ENCODE measurements at regions not wholly inside any gene's neighbourhood (a gene's known extent, or its start where the extent isn't known, plus 50 kb on each side); places are given as distances from the start of the nearest gene placed in this dataset.

DNA sequence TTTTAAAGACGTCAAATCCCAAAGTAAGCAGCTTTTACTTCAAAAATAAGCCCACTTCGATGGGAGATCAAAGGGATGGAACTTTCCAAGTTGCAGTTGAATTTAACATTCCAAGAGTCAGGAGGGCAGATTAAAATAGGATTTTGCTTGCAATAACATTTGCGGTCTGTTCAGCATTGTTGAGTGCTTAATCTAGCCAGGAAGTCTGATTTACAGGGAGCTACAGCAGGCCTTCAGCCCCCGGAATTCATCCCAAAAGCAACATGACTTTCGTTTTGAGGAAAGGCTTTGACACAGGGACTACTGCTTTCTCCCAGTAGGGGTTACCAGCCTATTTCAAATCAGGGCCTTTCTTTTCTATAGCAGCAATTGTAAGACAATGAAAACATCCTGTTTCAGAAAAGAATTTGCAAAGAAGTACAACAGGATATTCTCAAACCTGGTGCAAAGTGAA, 279.6 kb upstream of the PITRM1 start:
- no peak for DNase-seq

DNA sequence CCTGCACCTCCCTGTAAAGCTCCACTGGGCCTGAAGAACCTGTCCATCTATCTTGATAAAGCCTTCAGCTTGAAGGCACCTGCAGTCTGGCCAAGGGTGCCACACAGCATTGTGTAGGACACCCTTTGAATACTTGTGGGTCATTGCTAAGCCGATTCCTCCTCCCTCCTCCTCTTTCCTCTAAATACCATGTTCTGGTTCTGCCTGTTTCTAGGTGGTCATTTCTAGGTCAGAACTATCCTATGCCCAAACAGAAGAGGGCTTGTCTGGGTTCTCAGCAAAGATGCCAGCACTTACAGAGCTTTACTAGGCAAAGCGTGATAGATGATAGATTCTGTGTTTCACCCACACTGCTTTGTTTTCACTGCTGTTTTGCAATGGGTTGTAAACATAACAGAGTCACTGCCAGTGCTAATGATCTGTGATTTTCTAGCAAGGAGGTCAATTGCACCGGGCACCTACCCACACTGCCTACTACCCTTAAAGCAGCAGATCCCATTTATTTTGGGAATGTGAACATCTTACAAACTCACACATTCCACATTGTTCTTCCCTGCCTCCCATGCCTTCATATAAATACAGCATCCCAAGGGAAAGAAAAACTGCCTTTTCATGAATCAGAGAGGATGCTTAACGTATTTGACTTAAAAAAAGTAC, 279.1 kb upstream of the PITRM1 start:
- no peak for DNase-seq

DNA sequence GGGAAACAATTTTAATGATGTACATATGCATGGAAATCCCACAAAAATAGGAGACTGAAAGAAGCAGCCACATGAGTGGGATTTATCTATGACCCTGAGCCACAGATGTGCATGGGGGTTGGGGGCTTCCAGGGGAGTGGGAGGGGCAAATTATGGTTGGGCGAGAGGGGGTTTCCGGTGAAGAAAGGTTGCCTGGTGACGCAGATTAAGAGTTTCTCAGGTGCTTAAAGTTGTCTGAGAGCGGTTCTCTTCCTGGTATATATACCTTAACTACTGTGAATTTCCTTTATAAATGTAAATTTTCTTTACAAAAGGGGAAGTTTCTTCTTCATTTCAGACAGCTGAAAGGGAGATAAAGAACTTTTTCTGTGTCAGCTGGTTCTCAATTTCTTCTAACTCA, 273.6 kb upstream of the PITRM1 start:
- DNase-seq = no peak

DNA sequence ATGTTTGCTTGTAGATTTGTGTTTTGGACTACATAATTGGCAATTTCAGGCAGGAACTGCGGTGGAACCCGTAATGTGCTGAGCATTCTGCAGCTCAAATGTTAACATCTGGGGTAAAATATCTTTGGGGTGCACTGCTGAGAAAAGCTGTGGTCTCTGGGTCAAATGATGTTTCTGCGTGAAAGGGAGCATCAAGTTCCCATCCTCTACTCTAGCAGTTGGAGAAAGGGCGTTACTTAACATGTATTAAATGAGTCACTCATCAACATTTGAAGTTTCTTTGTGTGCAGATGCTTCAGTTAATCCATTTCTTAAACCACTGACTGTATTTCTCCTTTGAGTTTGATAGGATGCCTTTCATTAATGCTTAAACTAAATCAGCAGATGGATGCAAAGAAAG, 273.1 kb upstream of the PITRM1 start:
- no peak for DNase-seq

DNA sequence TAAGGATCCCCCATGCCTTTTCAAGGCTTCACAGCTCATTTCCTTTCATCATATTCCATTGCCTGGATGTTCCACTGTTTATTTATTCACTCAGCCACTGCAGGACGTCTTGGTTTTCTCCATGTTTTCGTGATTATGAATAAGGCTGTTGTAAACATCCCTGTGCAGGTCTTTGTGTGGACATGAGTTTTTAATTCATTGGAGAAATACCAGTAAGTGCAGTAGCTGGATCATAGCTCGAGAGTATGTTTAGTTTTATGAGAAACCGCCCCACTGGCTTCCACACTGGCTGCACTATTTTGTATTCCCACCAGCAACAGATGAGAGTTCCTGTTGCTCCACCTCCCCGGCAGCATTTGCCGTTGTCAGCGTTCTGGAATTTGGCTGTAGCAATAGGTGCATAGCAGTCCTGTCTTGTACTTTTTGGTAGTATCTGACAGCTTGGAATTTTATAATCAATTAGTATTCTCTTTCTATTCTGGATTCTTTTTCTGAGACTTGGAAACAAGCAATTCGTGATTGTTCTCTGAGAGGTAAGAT, 269.9 kb upstream of the PITRM1 start:
- no peak for DNase-seq

DNA sequence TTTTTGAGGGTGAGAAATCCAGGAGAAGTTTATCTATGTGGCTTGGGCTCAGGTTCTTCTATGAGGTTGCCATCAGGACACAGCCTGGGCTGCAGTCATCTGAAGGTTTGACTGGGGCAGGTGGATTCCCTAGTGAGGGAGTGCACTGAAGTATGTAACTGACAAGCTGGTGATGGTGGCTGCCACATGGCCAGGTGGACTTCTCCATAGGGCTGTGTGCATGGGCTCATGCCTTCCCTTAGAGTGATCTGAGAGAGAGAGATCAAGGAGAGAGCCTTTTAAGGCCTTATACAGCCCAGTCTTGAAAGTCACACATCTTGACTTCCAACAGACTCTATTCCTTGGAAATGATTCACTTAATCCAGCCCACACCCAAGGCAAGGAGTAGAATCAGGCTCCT, 266.6 kb upstream of the PITRM1 start:
- no peak for DNase-seq

DNA sequence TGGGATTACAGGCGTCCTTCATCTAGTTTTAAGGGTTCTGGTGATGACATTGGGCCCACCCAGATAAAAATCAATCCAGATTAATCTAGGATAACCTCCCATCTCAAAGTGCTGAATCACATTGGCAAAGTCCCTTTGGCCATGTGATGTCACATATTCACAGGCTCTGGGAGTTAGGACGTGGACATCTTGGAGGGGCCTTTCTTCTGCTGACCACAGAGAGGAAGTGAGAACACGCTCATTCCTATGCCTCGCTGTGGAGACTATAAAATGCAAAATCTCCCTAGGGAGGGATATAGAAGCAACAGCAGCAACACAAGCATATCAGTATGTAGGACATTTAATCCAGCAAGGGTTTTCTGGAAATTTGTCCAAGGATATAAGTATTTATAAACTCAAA, 266.0 kb upstream of the PITRM1 start:
- DNase-seq = no peak

DNA sequence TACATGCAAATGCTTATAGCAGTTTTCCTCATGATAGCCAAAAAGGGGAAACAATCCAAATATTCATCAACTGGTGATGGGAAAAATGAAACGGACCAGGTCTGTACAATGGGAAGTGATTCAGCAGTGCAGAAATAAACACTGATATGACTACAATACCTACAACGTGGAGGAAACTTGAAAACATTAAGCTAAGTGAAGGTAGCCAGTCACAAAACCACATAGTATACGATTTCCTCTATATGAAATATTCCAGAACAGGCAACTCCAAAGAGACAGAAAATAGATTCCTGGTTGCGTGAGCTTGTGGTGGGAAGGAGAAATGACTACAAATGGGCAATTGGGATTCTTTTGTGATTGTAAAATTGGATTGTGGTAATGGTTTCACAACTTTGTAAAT, 263.1 kb upstream of the PITRM1 start:
- DNase-seq = no peak

DNA sequence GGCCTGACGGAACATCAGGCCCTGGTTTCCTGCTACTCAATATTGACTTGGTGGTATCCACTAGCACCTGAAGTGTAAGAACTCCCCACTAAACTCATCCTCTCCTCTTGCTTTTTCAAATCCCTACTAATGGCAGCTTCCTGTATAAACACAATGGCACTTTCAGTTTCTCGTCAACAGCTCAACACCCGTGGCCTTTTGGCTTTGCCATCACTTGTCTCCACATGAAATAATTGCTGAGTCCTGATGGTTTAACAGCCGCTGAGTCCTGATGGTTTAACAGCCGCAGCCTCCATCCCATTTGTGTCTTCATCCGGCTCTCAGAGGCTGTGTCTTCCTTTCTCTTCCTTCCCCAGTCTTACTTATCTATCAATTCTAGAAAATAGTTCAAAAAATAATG, 261.4 kb upstream of the PITRM1 start:
- no peak for DNase-seq

DNA sequence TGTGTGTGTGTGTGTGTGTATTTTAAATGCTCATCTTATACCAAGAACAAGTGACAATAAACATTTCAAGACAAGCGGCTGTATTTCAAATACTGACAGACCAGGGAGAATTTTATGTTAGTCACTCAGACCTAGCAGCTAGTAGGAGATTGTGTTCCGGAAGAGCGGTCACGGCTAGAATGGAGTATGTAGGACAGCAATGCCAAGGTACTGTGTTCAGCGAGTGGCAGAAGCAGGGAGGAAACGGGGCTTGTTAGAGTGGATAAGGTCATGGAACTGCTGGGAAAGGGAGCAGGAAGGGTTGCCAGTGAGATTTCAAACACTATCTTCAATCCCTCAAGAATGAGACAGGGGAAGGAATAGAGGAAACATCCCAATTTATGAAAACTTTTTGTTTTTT, 260.5 kb upstream of the PITRM1 start:
- DNase-seq = no peak

DNA sequence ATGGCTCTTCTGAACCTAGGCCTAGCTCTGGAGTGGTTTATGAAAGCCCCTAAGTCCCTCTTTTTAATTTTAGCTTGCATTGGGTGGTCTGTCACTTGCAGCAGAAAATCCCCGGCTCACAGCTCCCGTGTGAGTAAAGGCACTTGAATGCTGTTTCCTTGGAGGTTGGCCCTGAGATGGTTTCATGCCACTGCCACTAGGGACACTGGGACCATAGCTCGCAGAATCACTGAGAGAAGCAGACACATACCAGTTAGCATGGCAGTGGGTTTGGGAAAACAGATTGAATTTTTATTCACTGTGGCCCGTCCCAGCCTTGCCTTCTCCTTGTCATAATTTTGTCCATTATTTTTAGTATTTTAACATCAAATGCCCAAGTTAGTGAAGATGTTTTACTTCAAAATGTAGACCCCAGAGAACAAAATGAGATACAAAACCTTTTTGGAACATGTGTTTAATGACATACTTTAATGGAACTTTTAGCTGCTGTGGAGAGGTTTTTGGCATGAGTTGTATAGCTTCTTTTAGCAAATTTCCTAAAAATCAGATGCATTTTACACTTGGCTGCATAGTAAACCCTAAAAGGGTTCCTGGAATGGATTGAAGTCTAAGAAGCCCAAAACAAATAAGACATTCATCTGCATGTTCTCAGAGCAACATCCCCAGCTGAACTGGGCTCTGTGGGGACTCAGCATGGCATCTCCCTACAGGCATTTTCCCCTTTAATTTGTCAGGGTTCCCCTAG, 259.7 kb upstream of the PITRM1 start:
- DNase-seq = no peak

DNA sequence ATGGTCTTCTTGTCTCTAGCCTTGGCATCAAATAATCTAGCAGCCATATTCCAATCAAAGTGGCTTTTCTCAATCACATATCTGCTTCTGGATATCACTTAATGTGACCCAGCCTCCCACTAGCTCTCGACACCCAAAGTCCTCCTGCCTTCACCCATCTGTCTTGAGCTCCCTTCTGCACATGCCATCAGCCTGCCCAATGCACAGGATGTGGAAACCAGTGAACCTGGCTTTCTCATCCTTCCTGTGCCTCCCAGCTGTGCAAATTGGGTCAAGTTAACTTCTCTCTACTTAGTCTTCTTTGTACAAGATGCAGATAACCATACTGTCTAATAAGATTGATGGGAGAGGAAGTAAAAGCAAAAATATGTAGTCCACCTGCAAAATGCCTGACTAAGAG, 257.9 kb upstream of the PITRM1 start:
- no peak for DNase-seq

DNA sequence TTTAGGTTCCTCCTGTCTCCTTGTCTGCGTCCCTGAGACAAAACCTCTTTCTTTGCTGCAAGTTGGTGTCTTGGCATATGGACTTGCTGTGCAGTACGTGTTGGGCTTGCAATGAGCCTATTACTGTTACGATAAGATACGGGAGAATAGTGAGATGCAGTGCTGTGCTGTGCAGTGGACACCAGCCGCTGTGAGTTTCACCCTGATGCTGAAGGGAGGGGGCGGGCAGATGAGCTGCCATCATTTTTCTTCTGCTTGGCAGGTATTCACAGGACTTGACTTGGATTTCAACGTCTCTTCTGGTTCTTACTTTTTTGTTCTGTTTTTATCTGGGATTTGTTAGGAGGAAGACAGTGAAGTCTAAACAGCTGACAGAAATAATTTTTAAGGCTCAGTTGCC, 257.1 kb upstream of the PITRM1 start:
- no peak for DNase-seq

DNA sequence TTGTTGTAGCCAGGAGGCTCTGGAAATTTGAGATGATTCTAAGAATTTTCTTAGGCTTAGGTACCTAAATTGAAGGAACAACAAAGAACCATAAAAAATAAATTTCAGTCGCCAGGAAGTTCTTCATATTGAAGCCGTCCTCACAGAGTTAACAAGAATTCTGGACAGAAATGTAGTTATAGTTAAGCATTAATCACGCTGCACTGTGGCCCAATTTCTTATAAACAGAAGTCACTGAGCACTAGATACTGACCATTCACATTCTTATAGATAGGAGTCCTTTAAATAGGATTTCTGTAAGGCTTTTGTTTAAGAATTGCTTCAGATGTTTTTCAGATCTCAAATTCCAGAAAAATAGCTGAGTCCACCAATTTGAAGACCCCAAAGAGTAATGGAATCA, 256.2 kb upstream of the PITRM1 start:
- DNase-seq = no peak

DNA sequence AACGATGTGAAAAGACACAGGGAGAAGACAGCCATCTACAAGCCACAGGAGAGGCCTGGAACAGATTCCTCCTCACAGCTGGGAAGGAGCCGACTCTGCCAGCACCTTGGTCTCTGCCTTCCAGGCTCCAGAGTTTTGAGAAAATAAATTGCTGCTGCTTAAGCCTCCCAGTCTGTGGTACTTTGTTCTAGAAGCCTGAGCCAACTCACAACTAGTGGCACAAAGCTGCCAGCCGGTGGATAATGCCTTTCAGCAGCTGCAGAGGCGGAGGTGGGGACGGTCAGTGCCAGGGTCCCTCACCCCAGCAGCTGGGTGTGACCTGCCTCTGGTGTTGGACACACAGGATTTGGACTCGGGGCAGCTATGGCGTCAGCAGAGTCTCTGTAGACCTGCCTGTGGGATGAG, 255.4 kb upstream of the PITRM1 start:
- no peak for DNase-seq

DNA sequence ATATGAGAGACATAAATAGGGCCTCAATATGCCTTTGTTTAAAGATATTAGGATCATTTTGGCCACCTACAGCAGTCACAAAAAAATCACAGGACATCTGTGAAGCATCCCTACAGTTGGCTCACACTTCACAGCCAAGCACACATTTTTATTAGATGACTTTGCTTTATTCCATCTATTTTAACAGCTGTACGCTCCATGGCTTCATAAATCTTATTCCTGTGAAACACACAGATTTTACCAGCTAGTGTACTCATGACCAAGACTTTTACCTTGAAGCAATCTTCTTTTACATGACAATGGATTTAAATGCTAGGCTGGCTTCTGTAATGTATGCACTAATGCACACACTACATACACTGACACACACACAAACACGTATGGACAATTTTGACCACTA, 254.8 kb upstream of the PITRM1 start:
- DNase-seq = no peak

DNA sequence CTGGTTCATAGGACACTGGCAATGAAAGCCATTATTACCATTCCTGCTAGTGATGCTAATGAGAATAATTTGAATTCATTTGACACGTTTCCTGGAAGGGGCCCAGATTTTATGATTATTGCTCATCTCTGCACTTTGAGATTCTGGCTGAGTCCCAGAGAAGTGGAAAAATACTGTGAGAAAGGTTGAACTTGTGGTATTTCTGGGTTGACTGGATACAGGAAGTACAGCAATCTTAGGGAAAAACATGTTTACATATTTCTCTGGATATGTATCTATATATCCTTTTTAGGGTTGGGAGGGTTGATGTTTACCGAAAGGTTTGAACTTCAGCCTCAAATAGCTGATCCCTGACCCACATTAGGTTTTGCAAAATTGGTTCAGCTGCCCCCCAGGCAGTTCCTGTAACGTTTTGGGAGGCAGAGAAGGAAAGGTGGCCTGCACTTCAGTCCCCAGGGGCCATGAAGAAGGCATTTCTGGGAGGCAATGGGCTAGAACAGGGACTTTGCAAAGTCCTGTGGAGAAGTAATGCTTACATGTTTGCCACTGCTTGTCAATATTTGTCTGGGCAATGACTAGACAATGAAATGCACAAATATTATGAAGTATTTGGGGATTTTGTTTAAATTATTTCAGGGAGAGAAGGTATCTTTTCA, 253.7 kb upstream of the PITRM1 start:
- no peak for DNase-seq

DNA sequence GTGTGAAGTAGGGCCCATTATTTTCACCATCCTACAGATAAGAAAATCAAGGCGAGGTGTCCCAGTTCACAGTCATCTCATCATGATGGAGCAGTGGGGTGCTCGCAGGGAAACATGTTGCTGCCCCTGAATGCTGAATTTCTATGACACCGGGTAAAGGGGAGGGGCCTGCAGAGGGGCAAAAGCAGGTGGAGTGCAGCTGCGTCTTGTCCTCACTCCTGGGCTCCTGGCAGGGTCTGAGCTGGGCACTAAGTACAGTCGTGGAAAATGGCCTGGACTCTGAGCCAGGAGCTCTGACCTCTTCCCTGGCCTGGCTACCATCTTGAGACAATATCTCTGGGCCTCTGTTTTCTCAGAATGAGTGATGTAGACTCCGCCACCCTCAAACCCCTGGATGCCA, 253.1 kb upstream of the PITRM1 start:
- DNase-seq = no peak

DNA sequence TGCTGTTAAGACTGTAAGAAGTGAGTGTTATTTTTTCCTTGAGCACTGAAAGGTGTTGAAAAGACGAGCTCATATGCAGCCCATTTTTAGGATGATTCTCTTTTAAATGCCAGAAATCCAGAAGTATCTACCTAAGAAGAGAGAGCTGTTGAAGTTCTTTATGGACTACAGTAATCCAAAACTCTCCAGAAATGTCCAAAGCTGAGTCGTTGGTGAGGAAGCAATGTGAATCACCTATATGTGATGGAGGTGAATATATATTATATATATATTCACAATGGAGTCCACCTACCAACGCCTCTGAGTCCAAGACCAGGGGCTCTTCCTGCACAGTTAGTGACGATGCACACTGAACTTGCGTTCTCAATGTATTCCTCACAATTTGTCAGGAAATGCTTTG, 252.7 kb upstream of the PITRM1 start:
- DNase-seq = no peak

DNA sequence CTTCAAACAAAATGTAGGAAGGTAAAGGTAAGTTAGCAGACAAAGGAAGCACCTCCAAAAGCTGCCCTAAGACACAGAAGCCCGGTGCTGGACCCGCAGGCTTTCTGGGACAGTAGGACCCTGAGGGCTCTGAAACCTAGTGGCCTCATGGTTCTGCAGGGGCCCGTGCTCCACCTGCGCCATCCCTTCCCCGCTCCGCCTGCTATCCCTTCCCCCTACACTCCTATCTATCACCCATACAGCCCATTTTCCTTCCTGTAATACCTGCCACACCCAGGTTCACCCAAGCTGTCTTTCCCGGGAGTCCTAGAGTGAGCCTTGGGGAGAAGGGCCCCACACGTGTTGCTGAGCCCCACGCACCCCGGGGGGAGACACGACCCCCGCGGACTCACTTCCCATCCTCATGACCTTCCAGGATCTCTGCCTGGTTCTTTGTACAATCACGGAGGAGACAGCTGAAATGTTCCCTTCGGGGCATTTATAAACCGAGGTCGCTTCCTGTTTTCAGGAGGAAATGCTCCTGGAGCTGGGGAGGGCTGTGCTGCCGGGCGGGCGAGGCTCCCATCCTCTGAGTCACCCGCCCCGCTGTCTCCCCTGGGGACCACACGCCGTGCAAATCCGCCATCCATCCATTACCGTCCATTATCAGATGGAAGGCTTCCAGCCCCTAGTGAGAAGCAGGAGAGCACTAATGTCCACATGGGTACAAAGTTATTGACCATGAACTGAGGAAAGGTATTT, 251.7 kb upstream of the PITRM1 start:
- no peak for DNase-seq

DNA sequence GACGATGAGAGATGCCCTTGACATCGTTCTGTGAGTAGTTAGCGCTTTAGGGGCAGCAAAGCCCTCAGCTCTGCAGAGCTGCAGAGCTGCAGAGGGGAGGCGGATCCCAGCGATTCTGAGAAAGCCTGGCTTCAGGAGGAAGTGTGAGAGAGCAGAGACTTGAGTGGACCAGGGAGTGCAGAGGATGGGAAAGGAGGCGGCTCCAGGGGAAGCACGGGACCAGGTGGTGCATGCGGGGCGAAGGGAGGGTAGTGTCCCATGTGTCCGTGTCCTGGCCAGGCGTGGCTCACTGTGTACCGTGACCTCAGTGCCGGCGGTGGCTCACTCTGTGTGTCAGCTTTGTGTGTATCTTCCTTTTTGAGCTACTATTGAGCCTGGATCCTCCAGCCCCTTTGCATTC, 250.8 kb upstream of the PITRM1 start:
- DNase-seq = no peak

DNA sequence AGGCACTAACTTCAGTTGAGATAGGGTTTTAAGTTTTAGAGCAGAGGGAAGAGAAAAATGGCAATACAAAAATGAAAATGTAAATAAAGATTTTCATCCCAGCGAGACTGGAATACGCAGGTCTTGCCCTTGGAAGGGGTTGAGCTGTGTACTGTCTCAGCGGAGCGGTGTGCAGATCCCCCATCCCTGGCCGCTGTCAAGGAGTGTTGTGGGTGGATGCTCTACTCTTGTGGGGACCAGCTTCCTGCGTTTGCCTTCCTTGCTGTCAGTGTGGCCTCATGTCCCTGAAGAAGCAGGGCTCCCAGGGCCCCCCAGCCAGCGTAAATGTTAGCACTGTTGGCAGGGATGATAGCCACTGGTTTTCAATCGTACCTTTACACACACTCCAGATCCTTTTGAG, 249.7 kb upstream of the PITRM1 start:
- no peak for DNase-seq

DNA sequence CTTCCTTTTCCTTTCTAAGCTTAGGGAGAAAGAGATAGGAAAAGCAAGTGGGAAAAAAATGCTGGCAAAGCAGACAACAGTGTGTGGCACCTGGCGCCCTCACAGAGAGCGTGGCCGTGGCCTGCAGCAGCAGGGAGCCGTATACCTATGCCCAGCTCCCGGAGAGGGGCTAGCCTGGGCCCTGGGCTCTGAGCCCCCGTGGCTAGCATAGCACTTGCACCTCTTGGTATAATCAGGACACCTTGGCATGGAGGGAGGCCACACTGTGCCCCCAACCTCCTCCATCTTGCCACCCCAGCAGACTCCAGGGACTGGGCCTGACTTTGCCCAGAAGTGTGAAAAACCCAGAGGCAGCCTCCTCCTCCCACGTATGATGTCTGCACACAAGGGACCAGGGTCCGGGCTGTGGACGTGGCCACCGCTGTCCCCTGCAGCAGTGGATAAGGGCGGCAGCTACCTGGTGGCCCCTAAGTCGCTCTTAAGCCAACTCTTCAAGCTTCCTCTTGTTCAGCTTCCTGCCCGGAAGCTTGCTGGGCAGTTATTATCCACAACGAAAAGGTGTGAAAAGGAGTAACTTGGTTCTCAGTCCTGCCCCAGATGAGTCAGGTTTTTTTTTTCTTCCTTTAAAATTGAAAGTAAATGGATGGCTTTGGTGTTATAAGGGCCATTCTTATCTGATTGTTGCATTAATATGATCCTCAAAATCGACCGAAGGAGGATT, 249.1 kb upstream of the PITRM1 start:
- DNase-seq = no peak

All from GF-D8 (cell line).